Neural cell (in vitro differentiated cells): ENCODE measurements at regions not wholly inside any gene's neighbourhood (a gene's known extent, or its start where the extent isn't known, plus 50 kb on each side); places are given as distances from the start of the nearest gene placed in this dataset.

Source experiments
- H2AFZ ChIP-seq: fragments of 200-600, 300-800 bp; sonication (generic), shearing (Covaris generic); 2 replicates; pipeline ENCODE4 v1.6.0; 2014; ENCODE audit warnings: low read depth, mild to moderate bottlenecking, antibody characterized with exemption, low read length, moderate library complexity
- H3F3A ChIP-seq: fragments of 200-600 bp; shearing (Covaris generic); 2 replicates; pipeline ENCODE4 v1.6.1; 2016; ENCODE audit warnings: mild to moderate bottlenecking, moderate library complexity, mixed read lengths, antibody characterized with exemption, low read length; ENCODE audit not compliant: insufficient read depth, poor library complexity, severe bottlenecking
- H3K27ac ChIP-seq: fragments of 200-600, 300-800 bp; sonication (generic), shearing (Covaris generic); 2 replicates; pipeline ENCODE4 v1.5.1; 2014; ENCODE audit warnings: mild to moderate bottlenecking, low read length, moderate library complexity
- H3K27me3 ChIP-seq: fragments of 300-800, 200-600 bp; sonication (generic), shearing (Covaris generic); 2 replicates; pipeline ENCODE4 v1.6.0; 2014; ENCODE audit warnings: mild to moderate bottlenecking, low read depth, low read length, moderate library complexity; ENCODE audit not compliant: insufficient read depth
- H3K36me3 ChIP-seq: fragments of 300-800, 200-600 bp; sonication (generic), shearing (Covaris generic); 2 replicates; pipeline ENCODE4 v1.5.1; 2014; ENCODE audit warnings: mild to moderate bottlenecking, antibody characterized with exemption, low read length, moderate library complexity; ENCODE audit not compliant: insufficient read depth
- H3K4me2 ChIP-seq: fragments of 300-800, 200-600 bp; sonication (generic), shearing (Covaris generic); 2 replicates; pipeline ENCODE4 v1.6.0; 2014; ENCODE audit warnings: mild to moderate bottlenecking, low read length
- H3K4me3 ChIP-seq: fragments of 300-800, 200-600 bp; sonication (generic), shearing (Covaris generic); 2 replicates; pipeline ENCODE4 v1.5.1; 2014; ENCODE audit warnings: mild to moderate bottlenecking, low read length, moderate library complexity
- H3K79me2 ChIP-seq: fragments of 200-600 bp; shearing (Covaris generic); replicated peaks from 2 replicates; pipeline ENCODE4 v1.6.0; 2014; ENCODE audit warnings: mild to moderate bottlenecking, low read length, moderate library complexity; ENCODE audit not compliant: insufficient read depth
- H3K9ac ChIP-seq: fragments of 300-800, 200-600 bp; sonication (generic), shearing (Covaris generic); 2 replicates; pipeline ENCODE4 v1.6.1; 2016; ENCODE audit warnings: mild to moderate bottlenecking, low read length, mixed read lengths
- H3K9me2 ChIP-seq: fragments of 200-600 bp; shearing (Covaris generic); 2 replicates; pipeline ENCODE4 v1.6.1; 2016; ENCODE audit warnings: mild to moderate bottlenecking, low read length, mixed read lengths; ENCODE audit not compliant: insufficient read depth
- H3K9me3 ChIP-seq: fragments of 200-600, 300-800 bp; sonication (generic), shearing (Covaris generic); 2 replicates; pipeline ENCODE4 v1.6.1; 2016; ENCODE audit warnings: mild to moderate bottlenecking, mixed run types, low read length, moderate library complexity, mixed read lengths
- H4K20me1 ChIP-seq: fragments of 200-600 bp; shearing (Covaris generic); 2 replicates; pipeline ENCODE4 v1.6.1; 2016; ENCODE audit warnings: mild to moderate bottlenecking, mixed run types; ENCODE audit not compliant: insufficient read depth
- CTCF ChIP-seq: fragments of 450-650 bp; IDR thresholded peaks from 2 replicates; pipeline ENCODE4 v1.5.1; 2014; ENCODE audit warnings: antibody characterized with exemption, mild to moderate bottlenecking, moderate library complexity; ENCODE audit not compliant: poor library complexity, severe bottlenecking
- EP300 ChIP-seq: fragments of 450-650 bp; conservative IDR thresholded peaks from 2 replicates; pipeline ENCODE4 v1.6.1; 2014; ENCODE audit warnings: antibody characterized with exemption, mild to moderate bottlenecking, moderate library complexity; ENCODE audit not compliant: poor library complexity, severe bottlenecking
- EZH2 ChIP-seq: fragments of 200-600, 300-800 bp; shearing (Covaris generic), sonication (generic); IDR thresholded peaks from 2 replicates; pipeline ENCODE4 v1.6.1; 2014; ENCODE audit warnings: antibody characterized with exemption, low read length, borderline replicate concordance, mild to moderate bottlenecking; ENCODE audit not compliant: insufficient read depth, poor library complexity, severe bottlenecking
- MXI1 ChIP-seq: fragments of 450-650 bp; conservative IDR thresholded peaks from 2 replicates; pipeline ENCODE4 v1.6.1; 2014; ENCODE audit warnings: antibody characterized with exemption, mild to moderate bottlenecking; ENCODE audit not compliant: poor library complexity, severe bottlenecking
- POLR2AphosphoS5 ChIP-seq: IDR thresholded peaks from 2 replicates; pipeline ENCODE4 v1.6.1; 2012
- RAD21 ChIP-seq: fragments of 450-650 bp; conservative IDR thresholded peaks from 2 replicates; pipeline ENCODE4 v1.6.1; 2014; ENCODE audit warnings: antibody characterized with exemption, mild to moderate bottlenecking, moderate library complexity
- REST ChIP-seq: IDR thresholded peaks from 2 replicates; pipeline ENCODE4 v1.6.1; 2012; ENCODE audit warnings: borderline replicate concordance
- SMC3 ChIP-seq: fragments of 450-650 bp; conservative IDR thresholded peaks from 2 replicates; pipeline ENCODE4 v1.6.1; 2014; ENCODE audit warnings: antibody characterized with exemption, mild to moderate bottlenecking, moderate library complexity; ENCODE audit not compliant: poor library complexity
- TAF1 ChIP-seq: IDR thresholded peaks from 2 replicates; pipeline ENCODE4 v1.6.1; 2012; ENCODE audit warnings: low read depth

GRCh38 chr5:96149546-96149945 is 187.9 kb upstream of the ELL2 start:
- Histone ChIP-seq H3K9me3 (no peaks in the 10 kb centered on the region), H3K27me3 (no peaks in the 10 kb centered on the region), H3K79me2 (no peaks in the 10 kb centered on the region), H4K20me1 (no peaks in the 10 kb centered on the region), H2AFZ (no peak overlapping the region), H3K9me2 (no peaks in the 10 kb centered on the region), H3K4me3 (no peak overlapping the region), H3K27ac (no peak overlapping the region), H3F3A (no peaks in the 10 kb centered on the region), H3K4me2 (no peak overlapping the region), H3K36me3 (no peaks in the 10 kb centered on the region), H3K9ac (no peak overlapping the region)
- TF ChIP-seq RAD21 (no peak), SMC3 (no peak), EP300 (no peak), TAF1 (no peak), CTCF (no peak), POLR2AphosphoS5 (no peak), MXI1 (no peak), REST (no peak), EZH2 (no peak)

- no peak overlapping the region for H3K27ac ChIP-seq
- H3F3A ChIP-seq = no peaks in the 10 kb centered on the region
- no peak overlapping the region for H3K4me3 ChIP-seq
- no peak for TF ChIP-seq CTCF
- no peak for TF ChIP-seq EZH2
- TF ChIP-seq POLR2AphosphoS5 = no peak
- no peak for TF ChIP-seq TAF1
- no peak for TF ChIP-seq EP300
- no peak for TF ChIP-seq SMC3
- TF ChIP-seq RAD21 = no peak
- TF ChIP-seq REST = no peak
- no peak for TF ChIP-seq MXI1
- no peaks in the 10 kb centered on the region for H3K79me2 ChIP-seq
- H3K4me2 ChIP-seq = no peak overlapping the region
- no peaks in the 10 kb centered on the region for H3K27me3 ChIP-seq
- no peaks in the 10 kb centered on the region for H3K9me3 ChIP-seq
- H3K9me2 ChIP-seq = no peaks in the 10 kb centered on the region
- H4K20me1 ChIP-seq = no peaks in the 10 kb centered on the region
- H2AFZ ChIP-seq = no peak overlapping the region
- H3K9ac ChIP-seq = no peak overlapping the region
- H3K36me3 ChIP-seq = no peaks in the 10 kb centered on the region
Observed at GRCh38 chr5:96149021-96149420, 187.4 kb upstream of the ELL2 start.
